ENCODE measurements at regions not wholly inside any gene's neighbourhood (a gene's known extent, or its start where the extent isn't known, plus 50 kb on each side); places are given as distances from the start of the nearest gene placed in this dataset.

- Histone ChIP-seq H3K9me3 (ENCODE audit: low read depth, low read length) (no peaks in the 10 kb centered on the region), H3K9ac (ENCODE audit: insufficient read length) (no peak overlapping the region), H3K4me3 (no peak overlapping the region), H3K36me3 (ENCODE audit: insufficient read depth, low read length) (no peaks in the 10 kb centered on the region), H3K27ac (no peak overlapping the region)
- no peak for DNase-seq (ENCODE audit: low read depth, low spot score)
- no peak for TF ChIP-seq FOXP2 (optimal IDR thresholded peaks at IDR 0.05; ENCODE audit: control extremely low read depth, extremely low read length, insufficient read depth)
- TF ChIP-seq POLR2AphosphoS5 (IDR thresholded peaks at IDR 0.05; ENCODE audit: borderline replicate concordance, low read depth, low read length), result no peak
- no peak for TF ChIP-seq EZH2 (IDR thresholded peaks at IDR 0.05)
These were observed 252.4 kb upstream of the CPNE8 start for GRCh38 chr12:39157696-39158342.

- Histone ChIP-seq H3K27ac (no peak overlapping the region), H3K9me3 (ENCODE audit: low read depth, low read length) (no peaks in the 10 kb centered on the region), H3K9ac (ENCODE audit: insufficient read length) (no peak overlapping the region), H3K36me3 (ENCODE audit: insufficient read depth, low read length) (no peaks in the 10 kb centered on the region), H3K4me3 (peak overlapping the region; percentile 65)
- TF ChIP-seq EZH2 (IDR thresholded peaks at IDR 0.05), result no peak
- no peak for TF ChIP-seq FOXP2 (optimal IDR thresholded peaks at IDR 0.05; ENCODE audit: control extremely low read depth, extremely low read length, insufficient read depth)
- no peak for TF ChIP-seq POLR2AphosphoS5 (IDR thresholded peaks at IDR 0.05; ENCODE audit: borderline replicate concordance, low read depth, low read length)
- no peak for DNase-seq (ENCODE audit: low read depth, low spot score)
These were observed 240.0 kb upstream of the CPNE8 start for GRCh38 chr12:39145175-39145999.

GRCh38 chr12:39144613-39145061 lies 239.2 kb upstream of the CPNE8 start:
- Histone ChIP-seq H3K9me3 (ENCODE audit: low read depth, low read length) (no peaks in the 10 kb centered on the region), H3K9ac (ENCODE audit: insufficient read length) (no peak overlapping the region), H3K27ac (no peak overlapping the region), H3K36me3 (ENCODE audit: insufficient read depth, low read length) (no peaks in the 10 kb centered on the region), H3K4me3 (no peak overlapping the region)
- TF ChIP-seq FOXP2 (optimal IDR thresholded peaks at IDR 0.05; ENCODE audit: control extremely low read depth, extremely low read length, insufficient read depth), result no peak
- no peak for TF ChIP-seq POLR2AphosphoS5 (IDR thresholded peaks at IDR 0.05; ENCODE audit: borderline replicate concordance, low read depth, low read length)
- TF ChIP-seq EZH2 (IDR thresholded peaks at IDR 0.05), result no peak
- no peak for DNase-seq (ENCODE audit: low read depth, low spot score)

- Histone ChIP-seq H3K36me3 (ENCODE audit: insufficient read depth, low read length) (no peaks in the 10 kb centered on the region), H3K27ac (no peak overlapping the region), H3K4me3 (no peak overlapping the region), H3K9ac (ENCODE audit: insufficient read length) (no peak overlapping the region), H3K9me3 (ENCODE audit: low read depth, low read length) (no peaks in the 10 kb centered on the region)
- DNase-seq (ENCODE audit: low read depth, low spot score), result no peak
- TF ChIP-seq EZH2 (IDR thresholded peaks at IDR 0.05), result no peak
- no peak for TF ChIP-seq FOXP2 (optimal IDR thresholded peaks at IDR 0.05; ENCODE audit: control extremely low read depth, extremely low read length, insufficient read depth)
- TF ChIP-seq POLR2AphosphoS5 (IDR thresholded peaks at IDR 0.05; ENCODE audit: borderline replicate concordance, low read depth, low read length), result no peak
These were observed 232.9 kb upstream of the CPNE8 start for GRCh38 chr12:39138268-39138667.

- Histone ChIP-seq H3K9me3 (ENCODE audit: low read depth, low read length) (no peaks in the 10 kb centered on the region), H3K27ac (no peak overlapping the region), H3K4me3 (no peak overlapping the region), H3K9ac (ENCODE audit: insufficient read length) (no peak overlapping the region), H3K36me3 (ENCODE audit: insufficient read depth, low read length) (no peaks in the 10 kb centered on the region)
- DNase-seq (ENCODE audit: low read depth, low spot score), result no peak
- no peak for TF ChIP-seq FOXP2 (optimal IDR thresholded peaks at IDR 0.05; ENCODE audit: control extremely low read depth, extremely low read length, insufficient read depth)
- TF ChIP-seq EZH2 (IDR thresholded peaks at IDR 0.05), result no peak
- no peak for TF ChIP-seq POLR2AphosphoS5 (IDR thresholded peaks at IDR 0.05; ENCODE audit: borderline replicate concordance, low read depth, low read length)
These were observed 222.0 kb upstream of the CPNE8 start for GRCh38 chr12:39127401-39127800.

- Histone ChIP-seq H3K36me3 (ENCODE audit: insufficient read depth, low read length) (no peaks in the 10 kb centered on the region), H3K9ac (ENCODE audit: insufficient read length) (no peak overlapping the region), H3K27ac (no peak overlapping the region), H3K9me3 (ENCODE audit: low read depth, low read length) (no peaks in the 10 kb centered on the region), H3K4me3 (no peak overlapping the region)
- DNase-seq (ENCODE audit: low read depth, low spot score), result no peak
- no peak for TF ChIP-seq POLR2AphosphoS5 (IDR thresholded peaks at IDR 0.05; ENCODE audit: borderline replicate concordance, low read depth, low read length)
- TF ChIP-seq FOXP2 (optimal IDR thresholded peaks at IDR 0.05; ENCODE audit: control extremely low read depth, extremely low read length, insufficient read depth), result no peak
- no peak for TF ChIP-seq EZH2 (IDR thresholded peaks at IDR 0.05)
These were observed 220.2 kb upstream of the CPNE8 start for GRCh38 chr12:39125566-39125965.

GRCh38 chr12:39124768-39125167 lies 219.4 kb upstream of the CPNE8 start:
- Histone ChIP-seq H3K9me3 (ENCODE audit: low read depth, low read length) (no peaks in the 10 kb centered on the region), H3K36me3 (ENCODE audit: insufficient read depth, low read length) (no peaks in the 10 kb centered on the region), H3K4me3 (no peak overlapping the region), H3K9ac (ENCODE audit: insufficient read length) (no peak overlapping the region), H3K27ac (no peak overlapping the region)
- DNase-seq (ENCODE audit: low read depth, low spot score), result no peak
- TF ChIP-seq FOXP2 (optimal IDR thresholded peaks at IDR 0.05; ENCODE audit: control extremely low read depth, extremely low read length, insufficient read depth), result no peak
- no peak for TF ChIP-seq POLR2AphosphoS5 (IDR thresholded peaks at IDR 0.05; ENCODE audit: borderline replicate concordance, low read depth, low read length)
- no peak for TF ChIP-seq EZH2 (IDR thresholded peaks at IDR 0.05)

- Histone ChIP-seq H3K9ac (ENCODE audit: insufficient read length) (no peak overlapping the region), H3K9me3 (ENCODE audit: low read depth, low read length) (no peaks in the 10 kb centered on the region), H3K4me3 (no peak overlapping the region), H3K36me3 (ENCODE audit: insufficient read depth, low read length) (no peaks in the 10 kb centered on the region), H3K27ac (no peak overlapping the region)
- TF ChIP-seq EZH2 (IDR thresholded peaks at IDR 0.05) (no peak), FOXP2 (optimal IDR thresholded peaks at IDR 0.05; ENCODE audit: control extremely low read depth, extremely low read length, insufficient read depth) (no peak), POLR2AphosphoS5 (IDR thresholded peaks at IDR 0.05; ENCODE audit: borderline replicate concordance, low read depth, low read length) (no peak)
- no peak for DNase-seq (ENCODE audit: low read depth, low spot score)
These were observed 218.3 kb upstream of the CPNE8 start for GRCh38 chr12:39123580-39124253.

All from SK-N-MC (cell line).